Panc1 (cell line): ENCODE measurements at regions not wholly inside any gene's neighbourhood (a gene's known extent, or its start where the extent isn't known, plus 50 kb on each side); places are given as distances from the start of the nearest gene placed in this dataset.

Experiments used
- CTCF ChIP-seq: fragments of 450-650 bp; IDR thresholded peaks from 2 replicates; pipeline ENCODE4 v1.5.1; 2017; ENCODE audit warnings: mild to moderate bottlenecking
- POLR2AphosphoS5 ChIP-seq: IDR thresholded peaks from 2 replicates; pipeline ENCODE4 v1.6.1; 2012; ENCODE audit warnings: mild to moderate bottlenecking, low read depth, low read length, moderate library complexity
- SIN3A ChIP-seq: IDR thresholded peaks from 2 replicates; pipeline ENCODE4 v1.6.1; 2012; ENCODE audit warnings: low read depth, mild to moderate bottlenecking, low read length, moderate library complexity, borderline replicate concordance; ENCODE audit not compliant: insufficient read depth

DNA sequence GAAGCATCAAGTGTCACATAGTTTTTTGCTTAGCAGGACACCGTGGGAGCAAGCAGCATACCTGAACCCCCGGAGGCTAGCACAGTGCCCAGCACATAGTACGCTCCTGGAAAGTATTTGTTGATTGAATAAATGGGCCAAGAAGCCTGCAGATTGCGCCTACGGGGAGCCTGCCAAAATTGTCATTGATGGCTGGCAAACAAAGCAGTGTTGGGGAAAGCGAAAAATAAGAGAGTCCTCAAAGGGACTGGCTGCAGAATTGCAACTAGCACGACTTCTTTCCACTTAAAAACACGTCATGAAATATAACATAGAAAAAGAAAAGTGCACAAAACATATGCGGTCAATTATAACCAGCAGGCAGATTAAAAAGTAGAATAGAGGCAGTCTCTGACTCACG lies 125.2 kb upstream of the GALNT2 start:
- no peak for TF ChIP-seq CTCF
- TF ChIP-seq POLR2AphosphoS5 = no peak
- TF ChIP-seq SIN3A = no peak
